Gastrocnemius medialis (tissue), 4 donors: ENCODE measurements at regions not wholly inside any gene's neighbourhood (a gene's known extent, or its start where the extent isn't known, plus 50 kb on each side); places are given as distances from the start of the nearest gene placed in this dataset.

Experiments
- CTCF ChIP-seq, 5 experiments: fragments of 450-650 bp in 3 of 5; fragments of 200-600 bp in 2 of 5; sonication (generic) in 2 of 5; IDR thresholded peaks in 4 of 5; conservative IDR thresholded peaks in 1 of 5; 1 replicate in 4 of 5; 2 replicates in 1 of 5; pipeline ENCODE4 v1.5.1; 2016 to 2019; ENCODE audit warnings: antibody characterized with exemption in 5 of 5, mild to moderate bottlenecking in 3 of 5, moderate library complexity in 3 of 5
- POLR2A ChIP-seq, 2 donors: fragments of 450-650 bp; IDR thresholded peaks; one replicate each; pipeline ENCODE4 v1.6.1; 2017; ENCODE audit warnings: antibody characterized with exemption in 2 of 2, mild to moderate bottlenecking in 2 of 2, moderate library complexity in 2 of 2

DNA sequence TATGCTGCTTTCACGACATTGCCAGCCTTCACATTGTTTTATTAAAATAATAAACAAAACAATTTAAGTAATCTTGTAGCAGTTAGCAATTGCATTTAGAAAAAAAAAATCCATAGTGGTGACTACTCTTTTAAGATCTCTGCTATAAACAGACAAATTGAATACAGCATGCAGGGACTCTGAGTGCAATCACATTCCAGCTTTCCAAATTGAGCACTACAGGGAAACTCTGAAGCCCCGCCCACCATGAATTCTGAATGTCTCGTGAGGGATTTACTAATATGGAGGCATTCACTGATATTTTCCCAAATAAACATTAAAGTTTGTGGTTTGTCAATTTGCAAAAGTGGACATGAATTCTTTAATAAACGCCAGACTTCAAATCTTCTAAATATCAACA is 698.8 kb downstream of the LIG4 start:
- no peak for TF ChIP-seq CTCF (IDR thresholded peaks at IDR 0.05 in 4 of 5, conservative IDR thresholded peaks at IDR 0.05 in 1 of 5)
- TF ChIP-seq POLR2A (IDR thresholded peaks at IDR 0.05), result no peak
